Immature natural killer cell (primary cell): ENCODE measurements at regions not wholly inside any gene's neighbourhood (a gene's known extent, or its start where the extent isn't known, plus 50 kb on each side); places are given as distances from the start of the nearest gene placed in this dataset.

ENCODE experiments used
- DNase-seq, 3 donors: peaks; one replicate each; pipeline ENCODE4 v3.0.0; 2022; ENCODE audit warnings: mixed read lengths in 1 of 3
- H3K27ac Mint-ChIP-seq, 6 donors: one replicate each; pipeline ENCODE4 v1.8.0; 2020; ENCODE audit warnings: mixed read lengths in 6 of 6, mild to moderate bottlenecking in 5 of 6, inconsistent platforms in 4 of 6, moderate library complexity in 3 of 6
- H3K27me3 Mint-ChIP-seq, 3 donors: one replicate each; pipeline ENCODE4 v1.8.0; 2020 to 2021; ENCODE audit warnings: low read depth in 3 of 3, mild to moderate bottlenecking in 3 of 3, mixed read lengths in 3 of 3, moderate library complexity in 3 of 3, inconsistent platforms in 1 of 3
- H3K36me3 Mint-ChIP-seq, 3 donors: one replicate each; pipeline ENCODE4 v1.8.0; 2020; ENCODE audit warnings: mixed read lengths in 3 of 3, inconsistent platforms in 2 of 3, mild to moderate bottlenecking in 2 of 3
- H3K4me1 Mint-ChIP-seq, 2 donors: one replicate each; pipeline ENCODE4 v1.8.0; 2020; ENCODE audit warnings: inconsistent platforms in 2 of 2, mild to moderate bottlenecking in 2 of 2, mixed read lengths in 2 of 2, moderate library complexity in 1 of 2
- H3K4me3 Mint-ChIP-seq, 5 donors: one replicate each; pipeline ENCODE4 v1.8.0; 2020; ENCODE audit warnings: mild to moderate bottlenecking in 5 of 5, mixed read lengths in 5 of 5, inconsistent platforms in 3 of 5, moderate library complexity in 3 of 5
- H3K9me3 Mint-ChIP-seq, 6 donors: one replicate each; pipeline ENCODE4 v1.8.0; 2020; ENCODE audit warnings: mild to moderate bottlenecking in 6 of 6, mixed read lengths in 6 of 6, inconsistent platforms in 4 of 6, moderate library complexity in 3 of 6

- Mint-ChIP-seq H3K4me1 (peaks cover 0 to 5% of the 10 kb centered on the region in 2 donors), H3K27me3 (no peaks in the 10 kb centered on the region), H3K27ac (no peak overlapping the region), H3K4me3 (no peak overlapping the region), H3K36me3 (no peaks in the 10 kb centered on the region), H3K9me3 (peaks cover 8 to 24% (median 17%) of the 10 kb centered on the region in 6 donors)
- no peak for DNase-seq
These were observed 722.2 kb upstream of the PTPRD start for GRCh38 chr9:11335011-11335410.

GRCh38 chr9:11338130-11338529 lies 725.3 kb upstream of the PTPRD start:
- H3K9me3 Mint-ChIP-seq = peaks cover 5 to 32% (median 18%) of the 10 kb centered on the region in 6 donors
- H3K27me3 Mint-ChIP-seq = no peaks in the 10 kb centered on the region
- H3K4me3 Mint-ChIP-seq = no peak overlapping the region
- H3K4me1 Mint-ChIP-seq = peaks cover 0 to 5% of the 10 kb centered on the region in 2 donors
- H3K27ac Mint-ChIP-seq = no peak overlapping the region
- DNase-seq = no peak
- no peaks in the 10 kb centered on the region for H3K36me3 Mint-ChIP-seq

GRCh38 chr9:11340654-11341053 lies 727.9 kb upstream of the PTPRD start:
- no peak overlapping the region for H3K27ac Mint-ChIP-seq
- peaks cover 5 to 26% (median 16%) of the 10 kb centered on the region in 6 donors for H3K9me3 Mint-ChIP-seq
- H3K4me3 Mint-ChIP-seq = no peak overlapping the region
- no peak for DNase-seq
- H3K4me1 Mint-ChIP-seq = peaks cover 0 to 5% of the 10 kb centered on the region in 2 donors
- H3K27me3 Mint-ChIP-seq = no peaks in the 10 kb centered on the region
- no peaks in the 10 kb centered on the region for H3K36me3 Mint-ChIP-seq

GRCh38 chr9:11347437-11347836 lies 734.6 kb upstream of the PTPRD start:
- H3K9me3 Mint-ChIP-seq = peaks cover 8 to 52% (median 26%) of the 10 kb centered on the region in 6 donors
- peaks cover 0 to 5% (median 0%) of the 10 kb centered on the region in 3 donors for H3K36me3 Mint-ChIP-seq
- H3K4me3 Mint-ChIP-seq = no peak overlapping the region
- H3K27ac Mint-ChIP-seq = no peak overlapping the region
- no peaks in the 10 kb centered on the region for H3K4me1 Mint-ChIP-seq
- no peak for DNase-seq
- H3K27me3 Mint-ChIP-seq = peaks cover 0 to 2% (median 0%) of the 10 kb centered on the region in 3 donors

- H3K4me3 Mint-ChIP-seq = no peak overlapping the region
- peaks cover 13 to 54% (median 27%) of the 10 kb centered on the region in 6 donors for H3K9me3 Mint-ChIP-seq
- DNase-seq = no peak
- H3K27ac Mint-ChIP-seq = no peak overlapping the region
- H3K27me3 Mint-ChIP-seq = peaks cover 0 to 2% (median 0%) of the 10 kb centered on the region in 3 donors
- H3K4me1 Mint-ChIP-seq = no peaks in the 10 kb centered on the region
- H3K36me3 Mint-ChIP-seq = peaks cover 0 to 5% (median 0%) of the 10 kb centered on the region in 3 donors
These were observed 735.6 kb upstream of the PTPRD start for GRCh38 chr9:11348366-11348765.

GRCh38 chr9:11349187-11349586 lies 736.4 kb upstream of the PTPRD start:
- H3K4me1 Mint-ChIP-seq = no peaks in the 10 kb centered on the region
- H3K36me3 Mint-ChIP-seq = peaks cover 0 to 5% (median 0%) of the 10 kb centered on the region in 3 donors
- DNase-seq = no peak
- H3K27ac Mint-ChIP-seq = no peak overlapping the region
- H3K4me3 Mint-ChIP-seq = no peak overlapping the region
- H3K9me3 Mint-ChIP-seq = peaks cover 18 to 63% (median 28%) of the 10 kb centered on the region in 6 donors
- peaks cover 0 to 2% (median 0%) of the 10 kb centered on the region in 3 donors for H3K27me3 Mint-ChIP-seq

- Mint-ChIP-seq H3K9me3 (peaks cover 18 to 69% (median 29%) of the 10 kb centered on the region in 6 donors), H3K4me3 (no peak overlapping the region), H3K27ac (no peak overlapping the region), H3K36me3 (peaks cover 0 to 5% (median 0%) of the 10 kb centered on the region in 3 donors), H3K4me1 (no peaks in the 10 kb centered on the region), H3K27me3 (peaks cover 0 to 2% (median 0%) of the 10 kb centered on the region in 3 donors)
- DNase-seq = no peak
These were observed 739.8 kb upstream of the PTPRD start for GRCh38 chr9:11352612-11353011.

- H3K9me3 Mint-ChIP-seq = peaks cover 10 to 63% (median 20%) of the 10 kb centered on the region in 6 donors
- no peak overlapping the region for H3K27ac Mint-ChIP-seq
- H3K4me1 Mint-ChIP-seq = no peaks in the 10 kb centered on the region
- H3K27me3 Mint-ChIP-seq = peaks cover 0 to 2% (median 0%) of the 10 kb centered on the region in 3 donors
- no peak overlapping the region for H3K4me3 Mint-ChIP-seq
- no peak for DNase-seq
- no peaks in the 10 kb centered on the region for H3K36me3 Mint-ChIP-seq
These were observed 743.3 kb upstream of the PTPRD start for GRCh38 chr9:11356067-11356466.

- Mint-ChIP-seq H3K36me3 (peaks cover 0 to 3% (median 0%) of the 10 kb centered on the region in 3 donors), H3K27ac (no peak overlapping the region), H3K9me3 (peaks cover 0 to 63% (median 12%) of the 10 kb centered on the region in 6 donors), H3K4me1 (no peaks in the 10 kb centered on the region), H3K27me3 (no peaks in the 10 kb centered on the region), H3K4me3 (no peak overlapping the region)
- no peak for DNase-seq
These were observed 753.9 kb upstream of the PTPRD start for GRCh38 chr9:11366585-11367129.

GRCh38 chr9:11374926-11375325 lies 762.1 kb upstream of the PTPRD start:
- no peak for DNase-seq
- Mint-ChIP-seq H3K36me3 (peaks cover 0 to 5% (median 0%) of the 10 kb centered on the region in 3 donors), H3K4me1 (no peaks in the 10 kb centered on the region), H3K4me3 (no peak overlapping the region), H3K27ac (peak overlapping the region in 1 of 6 donors; percentile 14), H3K9me3 (peaks cover 8 to 46% (median 18%) of the 10 kb centered on the region in 6 donors), H3K27me3 (no peaks in the 10 kb centered on the region)

- no peak for DNase-seq
- Mint-ChIP-seq H3K4me1 (no peaks in the 10 kb centered on the region), H3K27ac (no peak overlapping the region), H3K36me3 (peaks cover 0 to 4% (median 4%) of the 10 kb centered on the region in 3 donors), H3K4me3 (no peak overlapping the region), H3K27me3 (peaks cover 0 to 3% (median 0%) of the 10 kb centered on the region in 3 donors), H3K9me3 (peaks cover 10 to 50% (median 41%) of the 10 kb centered on the region in 6 donors)
These were observed 789.8 kb upstream of the PTPRD start for GRCh38 chr9:11402621-11403020.

GRCh38 chr9:11414241-11414640 lies 801.4 kb upstream of the PTPRD start:
- Mint-ChIP-seq H3K9me3 (peaks cover 6 to 23% (median 17%) of the 10 kb centered on the region in 6 donors), H3K4me1 (no peaks in the 10 kb centered on the region), H3K27me3 (peaks cover 0 to 2% (median 0%) of the 10 kb centered on the region in 3 donors), H3K27ac (no peak overlapping the region), H3K4me3 (no peak overlapping the region), H3K36me3 (no peaks in the 10 kb centered on the region)
- no peak for DNase-seq

- Mint-ChIP-seq H3K9me3 (peaks cover 7 to 36% (median 22%) of the 10 kb centered on the region in 6 donors), H3K4me1 (no peaks in the 10 kb centered on the region), H3K27ac (no peak overlapping the region), H3K27me3 (peaks cover 0 to 2% (median 0%) of the 10 kb centered on the region in 3 donors), H3K4me3 (no peak overlapping the region), H3K36me3 (peaks cover 0 to 1% (median 0%) of the 10 kb centered on the region in 3 donors)
- no peak for DNase-seq
These were observed 805.0 kb upstream of the PTPRD start for GRCh38 chr9:11417782-11418181.

- Mint-ChIP-seq H3K27ac (no peak overlapping the region), H3K4me1 (no peaks in the 10 kb centered on the region), H3K9me3 (peaks cover 4 to 50% (median 24%) of the 10 kb centered on the region in 6 donors), H3K27me3 (no peaks in the 10 kb centered on the region), H3K4me3 (no peak overlapping the region), H3K36me3 (no peaks in the 10 kb centered on the region)
- no peak for DNase-seq
These were observed 818.7 kb upstream of the PTPRD start for GRCh38 chr9:11431490-11431889.

GRCh38 chr9:11432361-11432760 lies 819.6 kb upstream of the PTPRD start:
- Mint-ChIP-seq H3K36me3 (no peaks in the 10 kb centered on the region), H3K4me1 (no peaks in the 10 kb centered on the region), H3K9me3 (peaks cover 4 to 47% (median 23%) of the 10 kb centered on the region in 6 donors)

More at GRCh38 chr9:11432361-11432760, 819.6 kb upstream of the PTPRD start:
- Mint-ChIP-seq H3K27me3 (no peaks in the 10 kb centered on the region), H3K4me3 (no peak overlapping the region), H3K27ac (no peak overlapping the region)
- DNase-seq = no peak
